Naive thymus-derived CD4-positive, alpha-beta T cell (primary cell): ENCODE measurements at regions not wholly inside any gene's neighbourhood (a gene's known extent, or its start where the extent isn't known, plus 50 kb on each side); places are given as distances from the start of the nearest gene placed in this dataset.
"Not testable (repeated sequence)": the region's sequence is repeated elsewhere in the genome, so short reads cannot be mapped to it uniquely, and the experiment has no call there.

Experiments
- ATAC-seq: fragments of 150-1000 bp; cut with Tn5 transposase; 2 replicates; pipeline ENCODE4 v1.10.0; 2021; ENCODE audit warnings: mild to moderate bottlenecking, moderate library complexity
- CTCF ChIA-PET: fragments of 350-600 bp; sonication (Branson Sonifier 250); formaldehyde crosslinking; loops from one replicate; lab custom pipeline; 2021; ENCODE audit warnings: antibody characterized with exemption; lab: Charles Lee
- POLR2A ChIA-PET: fragments of 350-600 bp; sonication (Branson Sonifier 250); formaldehyde crosslinking; loops from one replicate; lab custom pipeline; 2021; ENCODE audit warnings: antibody characterized with exemption, inconsistent platforms; lab: Charles Lee
- DNase-seq, 9 donors: peaks; one replicate each; pipeline versions ENCODE4 v3.0.0 to v3.0.0-alpha.2; 2020 to 2022; ENCODE audit warnings: mixed read lengths in 1 of 9
- H3K27ac ChIP-seq: one replicate; pipeline ENCODE4 v1.7.0; 2013; ENCODE audit warnings: mild to moderate bottlenecking, low read depth, low read length, moderate library complexity
- H3K27me3 ChIP-seq, 2 donors: one replicate each; pipeline ENCODE4 v1.7.0; 2013; ENCODE audit warnings: low read length in 2 of 2, mild to moderate bottlenecking in 2 of 2, moderate library complexity in 2 of 2; ENCODE audit not compliant: control insufficient read depth in 2 of 2, insufficient read depth in 2 of 2
- H3K36me3 ChIP-seq, 3 experiments: 1 replicate in 2 of 3; 2 replicates in 1 of 3; pipeline ENCODE4 v1.7.0; 2013; ENCODE audit warnings: low read length in 3 of 3, mild to moderate bottlenecking in 3 of 3, moderate library complexity in 1 of 3; ENCODE audit not compliant: insufficient read depth in 3 of 3, control insufficient read depth in 2 of 3
- H3K4me1 ChIP-seq, 2 donors: one replicate each; pipeline ENCODE4 v1.7.0; 2013; ENCODE audit warnings: low read length in 2 of 2, mild to moderate bottlenecking in 2 of 2, moderate library complexity in 1 of 2; ENCODE audit not compliant: control insufficient read depth in 2 of 2, insufficient read depth in 2 of 2
- H3K4me3 ChIP-seq: 2 replicates; pipeline ENCODE4 v1.7.0; 2013; ENCODE audit warnings: mild to moderate bottlenecking, low read length
- H3K9me3 ChIP-seq, 3 experiments: 1 replicate in 2 of 3; 2 replicates in 1 of 3; pipeline ENCODE4 v1.7.0; 2013; ENCODE audit warnings: low read length in 3 of 3; ENCODE audit not compliant: control insufficient read depth in 2 of 3
- H3K27ac Mint-ChIP-seq, 9 donors: one replicate each; pipeline ENCODE4 v1.8.0; 2020 to 2022; ENCODE audit warnings: mixed read lengths in 9 of 9, mild to moderate bottlenecking in 8 of 9, moderate library complexity in 5 of 9, inconsistent platforms in 2 of 9
- H3K27me3 Mint-ChIP-seq, 5 donors: one replicate each; pipeline ENCODE4 v1.8.0; 2021 to 2022; ENCODE audit warnings: mixed read lengths in 5 of 5, mild to moderate bottlenecking in 1 of 5
- H3K36me3 Mint-ChIP-seq, 5 donors: one replicate each; pipeline ENCODE4 v1.8.0; 2020 to 2022; ENCODE audit warnings: mixed read lengths in 5 of 5, mild to moderate bottlenecking in 3 of 5, inconsistent platforms in 1 of 5
- H3K4me1 Mint-ChIP-seq, 7 donors: one replicate each; pipeline ENCODE4 v1.8.0; 2020 to 2022; ENCODE audit warnings: mixed read lengths in 7 of 7, mild to moderate bottlenecking in 3 of 7, inconsistent platforms in 1 of 7
- H3K4me3 Mint-ChIP-seq, 10 donors: one replicate each; pipeline ENCODE4 v1.8.0; 2020 to 2022; ENCODE audit warnings: mild to moderate bottlenecking in 10 of 10, mixed read lengths in 10 of 10, moderate library complexity in 6 of 10, inconsistent platforms in 2 of 10
- H3K9me3 Mint-ChIP-seq, 11 donors: one replicate each; pipeline ENCODE4 v1.8.0; 2020 to 2022; ENCODE audit warnings: mixed read lengths in 11 of 11, mild to moderate bottlenecking in 4 of 11, inconsistent platforms in 1 of 11, moderate library complexity in 1 of 11
- intact Hi-C, 2 donors: fragments of 100-400 bp; cut with micrococcal nuclease; formaldehyde crosslinking; loops; one replicate each; pipeline ENCODE4 v1.15.1; 2023

- Mint-ChIP-seq H3K4me3 (no peak overlapping the region), H3K4me1 (no peaks in the 10 kb centered on the region), H3K36me3 (no peaks in the 10 kb centered on the region), H3K27ac (no peak overlapping the region), H3K27me3 (no peaks in the 10 kb centered on the region), H3K9me3 (peaks cover 0 to 21% (median 6%) of the 10 kb centered on the region in 11 donors)
- ChIA-PET POLR2A (no interaction called here), CTCF (no interaction called here)
- H3K4me3 ChIP-seq = no peak overlapping the region
- ATAC-seq = no peak
- H3K4me1 ChIP-seq = no peaks in the 10 kb centered on the region
- no peaks in the 10 kb centered on the region for H3K27me3 ChIP-seq
- no peaks in the 10 kb centered on the region for H3K9me3 ChIP-seq
- intact Hi-C loops = no loop called here
- H3K36me3 ChIP-seq = no peaks in the 10 kb centered on the region
- no peak overlapping the region for H3K27ac ChIP-seq
- no peak for DNase-seq
These were observed 2209.9 kb downstream of the PCDH7 start for GRCh38 chr4:32929796-32930699.

- H3K27ac Mint-ChIP-seq = no peak overlapping the region
- Histone ChIP-seq H3K27ac (no peak overlapping the region), H3K36me3 (no peaks in the 10 kb centered on the region), H3K27me3 (no peaks in the 10 kb centered on the region), H3K4me3 (no peak overlapping the region), H3K4me1 (no peaks in the 10 kb centered on the region), H3K9me3 (no peaks in the 10 kb centered on the region)
- H3K9me3 Mint-ChIP-seq = peaks cover 0 to 23% (median 5%) of the 10 kb centered on the region in 11 donors
- no peaks in the 10 kb centered on the region for H3K36me3 Mint-ChIP-seq
- intact Hi-C loops = no loop called here
- ChIA-PET POLR2A (no interaction called here), CTCF (no interaction called here)
- no peak for DNase-seq
- no peak overlapping the region for H3K4me3 Mint-ChIP-seq
- no peaks in the 10 kb centered on the region for H3K4me1 Mint-ChIP-seq
- ATAC-seq = no peak
- no peaks in the 10 kb centered on the region for H3K27me3 Mint-ChIP-seq
These were observed 2210.5 kb downstream of the PCDH7 start for GRCh38 chr4:32930700-32931099.

GRCh38 chr4:32931475-32931874 is 2211.3 kb downstream of the PCDH7 start:
- Mint-ChIP-seq H3K36me3 (no peaks in the 10 kb centered on the region), H3K4me3 (no peak overlapping the region), H3K4me1 (no peaks in the 10 kb centered on the region), H3K9me3 (peaks cover 1 to 23% (median 5%) of the 10 kb centered on the region in 11 donors), H3K27me3 (no peaks in the 10 kb centered on the region), H3K27ac (no peak overlapping the region)
- ChIA-PET POLR2A (no interaction called here), CTCF (no interaction called here)
- Histone ChIP-seq H3K36me3 (no peaks in the 10 kb centered on the region), H3K9me3 (no peaks in the 10 kb centered on the region), H3K4me1 (no peaks in the 10 kb centered on the region), H3K27ac (no peak overlapping the region), H3K4me3 (no peak overlapping the region), H3K27me3 (no peaks in the 10 kb centered on the region)
- DNase-seq (no peak), ATAC-seq (no peak)
- intact Hi-C loops = no loop called here

GRCh38 chr4:32932156-32932555 is 2212.0 kb downstream of the PCDH7 start:
- ATAC-seq (no peak), DNase-seq (no peak)
- H3K27me3 ChIP-seq = no peaks in the 10 kb centered on the region
- no peaks in the 10 kb centered on the region for H3K9me3 ChIP-seq
- Mint-ChIP-seq H3K9me3 (peaks cover 1 to 24% (median 5%) of the 10 kb centered on the region in 11 donors), H3K27me3 (no peaks in the 10 kb centered on the region), H3K4me3 (no peak overlapping the region), H3K4me1 (no peaks in the 10 kb centered on the region), H3K36me3 (no peaks in the 10 kb centered on the region), H3K27ac (no peak overlapping the region)
- no peaks in the 10 kb centered on the region for H3K4me1 ChIP-seq
- intact Hi-C loops = no loop called here
- ChIA-PET CTCF (no interaction called here), POLR2A (no interaction called here)
- no peak overlapping the region for H3K4me3 ChIP-seq
- H3K36me3 ChIP-seq = no peaks in the 10 kb centered on the region
- no peak overlapping the region for H3K27ac ChIP-seq

- H3K4me3 ChIP-seq, H3K4me3 Mint-ChIP-seq, H3K27me3 Mint-ChIP-seq, CTCF ChIA-PET, H3K27me3 ChIP-seq, H3K27ac Mint-ChIP-seq, intact Hi-C loops, H3K9me3 ChIP-seq, DNase-seq, H3K36me3 ChIP-seq, H3K27ac ChIP-seq, H3K36me3 Mint-ChIP-seq, H3K4me1 ChIP-seq, ATAC-seq, POLR2A ChIA-PET, H3K4me1 Mint-ChIP-seq: not testable (repeated sequence)
- H3K9me3 Mint-ChIP-seq = peaks cover 4 to 27% (median 10%) of the 10 kb centered on the region in 11 donors
These were observed 2219.1 kb downstream of the PCDH7 start for GRCh38 chr4:32939222-32939621.

GRCh38 chr4:32950866-32951265 is 2230.7 kb downstream of the PCDH7 start:
- no peaks in the 10 kb centered on the region for H3K36me3 ChIP-seq
- DNase-seq = no peak
- H3K36me3 Mint-ChIP-seq = no peaks in the 10 kb centered on the region
- no peak overlapping the region for H3K27ac ChIP-seq
- no peaks in the 10 kb centered on the region for H3K4me1 ChIP-seq
- H3K27ac Mint-ChIP-seq = no peak overlapping the region
- intact Hi-C loops = loop anchor here in 1 of 2 donors (10.0 kb wide), 1 partner anchor 56 kb away; no protein-coding TSS in a partner anchor
- H3K9me3 ChIP-seq = no peaks in the 10 kb centered on the region
- peaks cover 2 to 45% (median 7%) of the 10 kb centered on the region in 11 donors for H3K9me3 Mint-ChIP-seq
- H3K4me3 Mint-ChIP-seq = no peak overlapping the region
- no peak for ATAC-seq
- ChIA-PET POLR2A (no interaction called here), CTCF (no interaction called here)
- no peaks in the 10 kb centered on the region for H3K4me1 Mint-ChIP-seq
- no peak overlapping the region for H3K4me3 ChIP-seq
- no peaks in the 10 kb centered on the region for H3K27me3 Mint-ChIP-seq
- no peaks in the 10 kb centered on the region for H3K27me3 ChIP-seq

- POLR2A ChIA-PET = no interaction called here
- intact Hi-C loops = loop anchor here in 1 of 2 donors (10.0 kb wide), 1 partner anchor 64 kb away; no protein-coding TSS in a partner anchor
- Histone ChIP-seq H3K27me3 (no peaks in the 10 kb centered on the region), H3K4me3 (no peak overlapping the region), H3K9me3 (no peaks in the 10 kb centered on the region), H3K27ac (no peak overlapping the region), H3K36me3 (no peaks in the 10 kb centered on the region), H3K4me1 (no peaks in the 10 kb centered on the region)
- H3K36me3 Mint-ChIP-seq = no peaks in the 10 kb centered on the region
- no peak overlapping the region for H3K4me3 Mint-ChIP-seq
- H3K4me1 Mint-ChIP-seq = no peaks in the 10 kb centered on the region
- no peak for DNase-seq
- CTCF ChIA-PET = no interaction called here
- H3K9me3 Mint-ChIP-seq = peaks cover 0 to 13% (median 2%) of the 10 kb centered on the region in 11 donors
- no peaks in the 10 kb centered on the region for H3K27me3 Mint-ChIP-seq
- ATAC-seq = no peak
- H3K27ac Mint-ChIP-seq = no peak overlapping the region
These were observed 2238.4 kb downstream of the PCDH7 start for GRCh38 chr4:32958586-32958985.
